T-helper 1 cell (primary cell): ENCODE measurements at regions not wholly inside any gene's neighbourhood (a gene's known extent, or its start where the extent isn't known, plus 50 kb on each side); places are given as distances from the start of the nearest gene placed in this dataset.

Experiments used
- DNase-seq, 5 donors: peaks; one replicate each; pipeline ENCODE4 v3.0.0-alpha.2; 2012 to 2020

GRCh38 chr6:115717062-115717461, 343.6 kb downstream of the FRK start:
- no peak for DNase-seq

GRCh38 chr6:115712291-115712961, 348.3 kb downstream of the FRK start:
- no peak for DNase-seq

- DNase-seq: no peak
Observed at GRCh38 chr6:115708850-115709249, 351.8 kb downstream of the FRK start.

DNA sequence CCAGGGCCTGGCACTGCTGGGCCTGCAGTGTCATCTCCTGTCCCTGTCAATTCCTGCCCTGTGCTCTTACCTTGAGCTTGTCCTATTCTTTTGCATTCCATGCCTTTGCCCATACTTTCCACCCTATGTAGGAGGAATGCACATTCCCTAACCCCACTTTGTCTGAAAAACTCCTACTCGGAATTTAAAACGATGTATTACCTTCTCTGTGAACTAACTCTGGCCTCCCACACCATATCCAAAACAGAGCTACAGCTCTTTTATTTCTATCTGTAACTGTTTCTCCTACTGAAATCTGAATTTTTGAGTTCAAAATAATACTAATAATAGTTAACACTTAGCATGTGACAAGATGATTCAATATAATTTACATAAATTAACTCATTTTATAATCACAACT, 353.7 kb downstream of the FRK start:
- no peak for DNase-seq

GRCh38 chr6:115706324-115706723, 354.4 kb downstream of the FRK start:
- no peak for DNase-seq

GRCh38 chr6:115704028-115704427, 356.7 kb downstream of the FRK start:
- no peak for DNase-seq

DNA sequence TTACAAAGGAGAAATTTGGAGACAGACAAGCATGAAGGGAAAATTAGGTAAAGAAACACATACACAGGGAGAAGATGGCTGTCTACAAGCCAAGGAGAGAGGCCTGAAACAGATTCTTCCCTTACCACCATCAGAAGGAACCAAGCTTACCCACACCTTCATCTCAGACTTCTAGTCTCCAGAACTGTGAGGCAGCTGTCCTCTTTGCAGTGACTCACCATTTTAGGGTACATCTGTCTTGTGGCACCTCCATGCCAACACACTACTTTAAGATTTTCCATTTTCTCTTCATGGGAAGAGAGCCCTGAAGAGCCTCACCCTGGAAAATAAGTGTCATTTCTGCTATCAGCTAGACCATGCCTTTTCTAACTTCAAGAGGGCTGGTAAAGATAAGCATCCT, 369.3 kb downstream of the FRK start:
- DNase-seq: no peak

DNA sequence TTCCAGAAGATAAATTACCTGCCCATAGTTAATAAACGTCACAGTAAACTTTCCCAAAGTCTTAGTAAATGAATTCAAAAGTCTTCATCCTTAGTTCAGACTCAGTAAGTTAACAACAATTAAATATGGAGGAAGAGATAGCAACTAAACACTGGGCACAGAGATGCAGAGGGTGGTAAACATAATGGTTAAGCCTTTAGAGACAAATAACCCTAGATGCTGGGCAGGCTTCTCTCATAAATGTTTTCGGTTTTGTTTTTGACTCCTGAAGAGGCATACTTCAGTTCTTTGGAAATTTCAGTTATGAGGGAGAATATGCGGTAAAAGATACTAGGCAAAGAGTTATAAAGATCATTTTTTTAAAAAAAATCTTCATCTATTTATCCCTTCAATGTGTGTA, 369.8 kb downstream of the FRK start:
- DNase-seq: no peak

DNA sequence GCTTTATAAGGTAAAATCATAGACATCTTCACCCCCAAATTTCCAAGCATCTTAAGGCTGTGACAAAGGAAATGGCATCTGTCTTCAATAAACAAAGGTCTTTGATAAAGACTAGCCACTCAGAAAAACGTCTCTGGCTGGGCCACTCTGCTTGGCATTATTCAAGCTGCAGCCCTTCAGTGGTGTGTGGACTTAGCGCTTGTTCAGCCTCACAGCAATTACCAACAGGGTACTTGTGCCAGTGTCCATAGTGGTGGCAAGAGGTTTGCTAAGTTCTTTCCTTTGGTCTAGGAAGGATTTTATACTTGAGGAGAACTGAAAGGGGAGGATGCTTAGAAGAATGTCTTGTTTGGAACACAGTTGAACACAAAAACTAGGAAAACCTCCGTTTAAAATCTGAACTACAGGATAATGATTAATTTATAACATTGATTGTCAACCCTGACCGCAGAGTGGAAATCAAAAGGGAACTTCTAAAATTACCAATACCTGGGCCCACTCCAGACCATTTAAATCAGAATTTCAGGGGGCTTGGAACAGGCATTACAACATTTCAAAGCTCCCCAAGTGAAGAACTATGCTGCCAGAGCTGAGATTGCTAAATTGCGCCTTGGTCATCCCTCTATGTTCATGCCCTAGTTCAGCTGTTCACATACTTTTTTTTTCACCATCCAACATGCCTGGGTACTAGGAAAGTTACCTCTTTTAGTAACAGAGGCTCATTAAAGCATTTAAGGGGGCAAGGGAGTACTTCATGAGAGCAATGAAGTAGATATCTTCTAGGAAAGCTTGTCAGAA, 378.5 kb downstream of the FRK start:
- DNase-seq: no peak

DNA sequence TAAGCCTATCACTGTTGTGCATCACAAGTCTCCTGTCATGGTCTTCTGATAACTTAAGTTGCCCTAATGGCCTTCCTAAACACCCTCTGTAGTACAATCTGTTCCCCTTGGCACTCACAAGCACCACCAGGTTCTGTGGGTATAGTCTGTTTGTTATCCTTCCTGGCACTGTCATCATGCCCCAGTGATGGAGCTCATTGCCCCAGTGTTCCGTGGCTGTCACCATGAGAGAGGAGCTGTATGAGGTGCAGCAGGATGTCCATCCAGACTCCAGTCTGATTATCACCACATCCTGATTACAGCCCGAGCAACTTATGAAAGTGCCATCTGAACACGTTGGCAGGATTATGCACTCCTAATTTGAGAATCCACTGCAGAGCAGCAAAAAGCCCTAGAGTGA, 380.1 kb downstream of the FRK start:
- no peak for DNase-seq

DNA sequence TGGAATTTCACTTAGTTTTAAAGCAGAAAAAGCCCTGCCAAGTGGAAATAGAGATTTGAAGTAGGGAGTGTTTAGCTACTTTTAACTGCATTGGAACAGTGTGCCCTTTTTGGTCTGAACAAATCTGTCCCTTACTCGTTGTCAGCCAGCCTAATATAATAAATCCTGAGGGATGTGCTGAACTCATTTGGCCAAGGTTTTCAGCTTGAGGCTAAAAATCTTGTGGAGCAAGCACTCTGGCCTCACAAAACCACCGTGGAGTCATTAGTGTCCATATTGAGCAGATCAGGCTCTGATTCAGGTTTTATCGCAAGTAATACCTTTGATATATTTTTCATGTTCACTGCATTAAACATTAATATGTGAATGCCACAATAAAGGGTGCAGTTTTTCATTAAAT, 383.5 kb downstream of the FRK start:
- no peak for DNase-seq

- no peak for DNase-seq
Observed at GRCh38 chr6:115675443-115675842, 385.2 kb downstream of the FRK start.

GRCh38 chr6:115668781-115669180, 391.9 kb downstream of the FRK start:
- DNase-seq: no peak

DNA sequence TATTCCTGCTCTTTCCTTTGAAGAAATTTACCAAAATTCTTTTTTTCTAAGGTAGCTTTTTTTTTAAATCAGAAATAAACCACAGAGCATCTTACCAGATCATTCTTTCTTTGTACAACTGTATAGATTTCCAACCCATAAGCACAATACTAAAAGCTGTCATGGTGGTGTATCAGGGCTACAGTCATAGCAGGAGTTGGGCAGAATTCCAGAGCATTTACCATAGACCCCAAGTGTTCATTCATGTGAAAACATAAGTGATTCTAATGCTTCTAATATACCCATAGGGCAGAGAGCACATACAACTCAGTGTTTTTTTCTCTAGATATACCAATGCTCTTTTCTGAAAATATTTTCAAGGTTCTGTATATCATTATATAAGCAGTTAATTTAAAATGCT, 392.5 kb downstream of the FRK start:
- DNase-seq: no peak

DNA sequence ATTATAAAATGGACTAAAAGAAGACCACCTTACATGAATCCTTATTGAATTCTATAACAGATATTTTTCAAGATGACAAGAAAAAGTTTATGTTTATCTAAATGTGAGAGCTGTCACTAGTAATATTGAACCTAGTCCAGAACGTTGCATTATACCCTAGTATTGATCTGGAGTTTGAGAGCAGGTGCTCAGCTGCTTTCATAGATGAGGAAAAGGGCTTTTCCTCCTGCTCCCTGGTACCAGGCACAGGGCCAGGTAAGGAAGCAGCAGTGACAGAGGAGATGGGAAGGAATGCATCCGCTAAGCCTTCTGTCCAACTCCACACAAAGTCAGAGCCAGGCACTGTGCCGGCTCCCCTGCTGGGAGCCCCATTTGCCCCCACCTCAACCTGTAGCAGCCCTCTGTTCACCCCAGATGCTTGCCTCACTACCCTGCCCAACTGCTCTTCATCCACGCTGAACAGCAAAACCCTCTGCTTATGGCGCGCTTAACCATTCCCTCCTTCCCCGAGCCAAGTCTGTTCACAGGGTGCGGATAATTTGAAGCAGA, 393.1 kb downstream of the FRK start:
- DNase-seq: no peak

DNA sequence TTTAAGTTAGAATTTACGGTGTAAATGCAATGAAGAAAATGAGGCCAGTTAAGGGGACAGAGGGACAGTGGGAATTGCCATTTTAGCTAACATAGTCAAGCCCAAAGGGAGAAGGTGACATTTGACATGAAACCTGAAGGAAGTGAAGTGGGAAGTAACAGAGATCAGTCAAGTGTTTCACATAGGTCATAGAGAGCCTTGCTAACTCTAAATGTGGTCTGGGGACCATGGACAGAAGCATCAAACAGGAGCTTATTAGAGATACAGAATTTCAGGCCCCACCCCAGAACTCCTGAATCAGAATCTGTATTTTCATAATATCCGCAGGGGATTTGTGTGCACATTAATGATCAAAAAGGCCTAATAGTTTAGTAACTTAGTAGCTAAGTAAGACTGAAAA, 393.7 kb downstream of the FRK start:
- DNase-seq: no peak

- no peak for DNase-seq
Observed at GRCh38 chr6:115665310-115665709, 395.4 kb downstream of the FRK start.

- DNase-seq: no peak
Observed at GRCh38 chr6:115663681-115664080, 397.0 kb downstream of the FRK start.

DNA sequence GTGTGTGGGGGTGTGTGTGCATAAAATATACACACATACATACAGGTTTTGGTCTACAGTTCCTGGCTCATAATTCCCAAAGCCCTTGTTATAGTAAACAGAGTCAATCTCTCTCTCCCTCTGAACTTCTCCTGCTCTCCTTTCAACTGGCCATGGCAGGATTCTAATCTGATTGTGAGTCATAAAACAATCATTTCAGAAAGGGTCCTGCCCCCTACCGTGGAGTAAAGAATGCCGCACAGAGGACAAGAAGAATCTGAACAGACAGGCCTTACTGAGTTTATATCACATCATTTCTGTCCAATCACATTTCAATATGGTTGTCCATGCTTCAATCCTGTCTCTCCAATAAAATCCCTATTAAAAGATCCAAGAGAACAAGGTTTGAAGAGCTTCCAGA, 416.9 kb downstream of the FRK start:
- DNase-seq: no peak

- DNase-seq: no peak
Observed at GRCh38 chr6:115634887-115635286, 425.8 kb downstream of the FRK start.

- no peak for DNase-seq
Observed at GRCh38 chr6:115634131-115634530, 426.6 kb downstream of the FRK start.

DNA sequence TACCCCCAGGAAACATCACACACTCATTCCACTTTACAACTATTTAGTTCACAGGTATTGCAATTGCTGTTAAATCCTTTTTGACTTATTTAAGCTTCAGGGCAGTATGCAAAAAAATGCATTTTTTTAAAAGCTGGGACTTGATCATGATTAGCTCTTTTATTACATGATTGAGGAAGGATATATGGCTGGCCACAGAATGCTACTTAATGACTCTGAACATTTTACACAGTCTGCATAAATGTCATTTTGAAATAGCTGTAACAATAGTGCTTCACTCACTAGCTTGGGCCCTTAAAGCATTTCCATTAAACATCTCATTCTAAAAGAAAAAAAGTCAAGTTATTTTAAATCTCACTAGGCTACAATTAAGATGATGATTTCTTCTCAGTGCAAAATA, 429.7 kb downstream of the FRK start:
- no peak for DNase-seq

DNA sequence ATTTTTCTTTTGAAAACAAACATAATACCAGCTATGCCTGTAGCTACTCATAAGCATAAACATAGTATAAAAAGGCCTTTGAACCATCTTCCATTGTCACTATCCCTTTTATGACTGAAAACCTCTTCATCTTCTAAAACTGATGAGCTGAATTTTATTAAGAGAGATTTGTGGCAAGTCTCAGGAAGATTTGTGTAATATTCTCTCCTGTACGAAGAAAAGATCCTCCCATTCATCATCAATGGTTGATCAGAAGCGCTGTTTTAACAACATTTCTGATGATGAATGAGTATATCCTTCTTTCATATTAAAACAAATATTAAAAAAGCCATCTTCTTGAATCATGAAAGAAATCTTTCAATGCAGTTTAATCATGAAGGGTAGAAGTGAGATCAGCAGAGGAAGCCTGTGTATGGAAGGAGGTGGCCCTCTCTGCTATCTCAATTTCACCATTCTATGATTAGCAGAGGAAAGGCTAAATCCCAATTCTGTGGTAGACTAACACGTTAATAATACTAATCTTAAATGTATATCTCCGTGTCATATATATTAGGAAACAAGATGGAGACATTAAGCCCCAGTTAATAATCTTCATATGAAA, 430.2 kb downstream of the FRK start:
- DNase-seq: no peak

GRCh38 chr6:115629415-115629814, 431.3 kb downstream of the FRK start:
- DNase-seq: no peak
